ENCODE measurements at regions not wholly inside any gene's neighbourhood (a gene's known extent, or its start where the extent isn't known, plus 50 kb on each side); places are given as distances from the start of the nearest gene placed in this dataset.

DNA sequence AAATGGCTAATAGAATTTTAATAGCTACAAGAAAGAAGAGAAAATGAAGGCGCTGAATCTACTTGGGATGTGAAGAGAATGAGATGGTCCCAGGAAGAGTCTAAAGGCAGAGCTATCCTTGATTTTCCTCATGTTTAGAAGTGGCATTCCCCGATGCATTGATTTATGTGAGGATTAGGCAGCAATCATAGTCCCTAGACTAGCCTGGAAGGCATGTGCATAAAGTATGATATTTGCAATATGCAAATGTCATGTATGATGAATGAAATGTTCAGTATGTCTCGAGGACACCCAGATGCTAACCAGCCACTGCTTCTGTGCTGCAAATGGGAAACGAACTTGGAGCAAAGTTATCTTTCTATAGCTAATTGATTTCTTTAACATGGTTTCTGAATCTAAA lies 641.5 kb upstream of the PLXNA2 start:
- TF ChIP-seq CTCF (IDR thresholded peaks at IDR 0.05; ENCODE audit: borderline replicate concordance, extremely low read depth, low read length, poor library complexity, severe bottlenecking) (no peak), EZH2 (IDR thresholded peaks at IDR 0.05; ENCODE audit: borderline replicate concordance, low read depth, low read length, severe bottlenecking) (no peak)

All from DND-41 (cell line).